ENCODE measurements at regions not wholly inside any gene's neighbourhood (a gene's known extent, or its start where the extent isn't known, plus 50 kb on each side); places are given as distances from the start of the nearest gene placed in this dataset.
A peak's percentile ranks its signal among the peaks of the same experiment; 100 is the strongest.
"Not testable (repeated sequence)": the region's sequence is repeated elsewhere in the genome, so short reads cannot be mapped to it uniquely, and the experiment has no call there.

GRCh38 chrX:130531066-130531465 lies 129.3 kb downstream of the RBMX2 start:
- Mint-ChIP-seq H3K9me3 (no peaks in the 10 kb centered on the region), H3K4me3 (no peak overlapping the region), H3K27ac (no peak overlapping the region), H3K4me1 (no peaks in the 10 kb centered on the region), H3K27me3 (peaks cover 17% of the 10 kb centered on the region), H3K36me3 (no peaks in the 10 kb centered on the region)
- no peak for ATAC-seq

- H3K36me3 Mint-ChIP-seq = no peaks in the 10 kb centered on the region
- no peaks in the 10 kb centered on the region for H3K9me3 Mint-ChIP-seq
- no peaks in the 10 kb centered on the region for H3K27me3 Mint-ChIP-seq
- no peak overlapping the region for H3K27ac Mint-ChIP-seq
- ATAC-seq = no peak
- no peaks in the 10 kb centered on the region for H3K4me1 Mint-ChIP-seq
- no peak overlapping the region for H3K4me3 Mint-ChIP-seq
Measured at GRCh38 chrX:130539721-130540321, 138.0 kb downstream of the RBMX2 start.

GRCh38 chrX:130543603-130544325 lies 142.0 kb downstream of the RBMX2 start:
- H3K4me1 Mint-ChIP-seq = no peaks in the 10 kb centered on the region
- no peak for ATAC-seq
- H3K4me3 Mint-ChIP-seq = no peak overlapping the region
- H3K27me3 Mint-ChIP-seq = no peaks in the 10 kb centered on the region
- H3K36me3 Mint-ChIP-seq = no peaks in the 10 kb centered on the region
- H3K9me3 Mint-ChIP-seq = no peaks in the 10 kb centered on the region
- no peak overlapping the region for H3K27ac Mint-ChIP-seq

GRCh38 chrX:130545796-130546195 lies 144.0 kb downstream of the RBMX2 start:
- ATAC-seq = no peak
- peaks cover 13% of the 10 kb centered on the region for H3K4me1 Mint-ChIP-seq
- no peaks in the 10 kb centered on the region for H3K9me3 Mint-ChIP-seq
- no peaks in the 10 kb centered on the region for H3K36me3 Mint-ChIP-seq
- no peak overlapping the region for H3K4me3 Mint-ChIP-seq
- H3K27ac Mint-ChIP-seq = no peak overlapping the region
- no peaks in the 10 kb centered on the region for H3K27me3 Mint-ChIP-seq

GRCh38 chrX:130549382-130549781 lies 147.6 kb downstream of the RBMX2 start:
- not testable (repeated sequence) for H3K27ac Mint-ChIP-seq, H3K36me3 Mint-ChIP-seq, ATAC-seq, H3K9me3 Mint-ChIP-seq, H3K4me3 Mint-ChIP-seq, H3K27me3 Mint-ChIP-seq
- peaks cover 37% of the 10 kb centered on the region for H3K4me1 Mint-ChIP-seq

- peaks cover 37% of the 10 kb centered on the region for H3K4me1 Mint-ChIP-seq
- no peak overlapping the region for H3K4me3 Mint-ChIP-seq
- no peaks in the 10 kb centered on the region for H3K27me3 Mint-ChIP-seq
- no peaks in the 10 kb centered on the region for H3K9me3 Mint-ChIP-seq
- ATAC-seq = no peak
- no peaks in the 10 kb centered on the region for H3K36me3 Mint-ChIP-seq
- H3K27ac Mint-ChIP-seq = no peak overlapping the region
Measured at GRCh38 chrX:130550351-130550750, 148.6 kb downstream of the RBMX2 start.

DNA sequence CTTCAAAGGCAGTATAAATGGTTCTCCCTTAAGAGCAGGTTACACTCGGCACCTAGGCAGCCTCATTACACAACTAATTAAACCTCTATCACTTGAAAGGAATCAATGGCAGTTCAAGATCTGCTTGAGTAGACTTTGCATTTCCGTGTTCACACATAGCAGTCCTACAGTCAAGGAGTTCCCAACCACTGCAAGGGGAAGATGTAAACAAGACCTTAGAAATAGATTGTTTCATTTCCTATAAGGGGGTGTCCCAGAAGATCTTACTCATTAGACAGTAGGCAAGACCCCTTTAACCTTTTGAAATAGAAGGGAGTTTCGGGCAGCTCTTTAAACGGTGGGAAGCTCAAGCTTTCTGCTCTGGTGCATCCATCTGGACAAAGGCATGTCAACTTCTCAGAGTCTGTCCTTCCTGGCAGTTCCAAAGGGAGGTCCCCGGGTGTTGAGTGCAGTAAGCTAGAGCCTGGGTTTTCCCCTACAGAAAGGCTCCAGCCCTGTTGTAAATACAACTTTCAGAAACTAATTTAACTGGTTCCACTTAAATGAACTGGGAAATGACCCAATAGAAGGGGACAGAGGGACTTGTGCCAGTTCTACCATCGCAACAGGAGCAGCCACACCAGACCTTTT lies 150.8 kb downstream of the RBMX2 start:
- Mint-ChIP-seq H3K4me3 (no peak overlapping the region), H3K27me3 (no peaks in the 10 kb centered on the region), H3K27ac (no peak overlapping the region), H3K36me3 (no peaks in the 10 kb centered on the region), H3K9me3 (no peaks in the 10 kb centered on the region), H3K4me1 (peaks cover 37% of the 10 kb centered on the region)
- ATAC-seq = peak; percentile 85

GRCh38 chrX:130555341-130555740 lies 153.6 kb downstream of the RBMX2 start:
- H3K4me3 Mint-ChIP-seq = no peak overlapping the region
- no peaks in the 10 kb centered on the region for H3K36me3 Mint-ChIP-seq
- H3K27ac Mint-ChIP-seq = no peak overlapping the region
- H3K4me1 Mint-ChIP-seq = peaks cover 29% of the 10 kb centered on the region
- no peaks in the 10 kb centered on the region for H3K9me3 Mint-ChIP-seq
- no peaks in the 10 kb centered on the region for H3K27me3 Mint-ChIP-seq
- no peak for ATAC-seq

DNA sequence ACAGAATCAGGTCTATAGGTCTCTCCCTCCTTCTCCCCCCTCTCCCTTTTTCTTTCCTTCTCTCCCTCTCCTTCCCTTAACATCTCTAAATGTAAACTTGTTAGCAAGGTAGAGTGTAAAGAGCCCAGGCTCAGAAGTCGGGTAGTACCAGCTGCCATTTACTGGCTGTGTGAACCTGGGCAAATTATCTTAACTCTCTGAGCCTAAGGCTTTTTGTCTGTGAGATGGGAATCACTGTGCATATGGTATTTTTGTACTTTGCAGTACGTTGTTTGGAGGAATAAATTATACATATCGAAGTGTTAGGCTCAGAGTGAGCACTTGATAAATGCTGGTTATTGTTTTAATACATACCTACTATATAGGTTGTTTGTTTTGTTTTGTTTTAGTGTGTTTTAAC lies 154.0 kb downstream of the RBMX2 start:
- Mint-ChIP-seq H3K9me3 (no peaks in the 10 kb centered on the region), H3K27me3 (no peaks in the 10 kb centered on the region), H3K4me3 (no peak overlapping the region), H3K36me3 (no peaks in the 10 kb centered on the region), H3K4me1 (peaks cover 24% of the 10 kb centered on the region), H3K27ac (no peak overlapping the region)
- ATAC-seq = no peak

- Mint-ChIP-seq H3K9me3 (no peaks in the 10 kb centered on the region), H3K36me3 (no peaks in the 10 kb centered on the region), H3K4me3 (no peak overlapping the region), H3K27me3 (no peaks in the 10 kb centered on the region), H3K4me1 (peaks cover 17% of the 10 kb centered on the region), H3K27ac (no peak overlapping the region)
- no peak for ATAC-seq
Measured at GRCh38 chrX:130556951-130557350, 155.2 kb downstream of the RBMX2 start.

GRCh38 chrX:130560544-130560943 lies 158.8 kb downstream of the RBMX2 start:
- no peak for ATAC-seq
- no peaks in the 10 kb centered on the region for H3K36me3 Mint-ChIP-seq

DNA sequence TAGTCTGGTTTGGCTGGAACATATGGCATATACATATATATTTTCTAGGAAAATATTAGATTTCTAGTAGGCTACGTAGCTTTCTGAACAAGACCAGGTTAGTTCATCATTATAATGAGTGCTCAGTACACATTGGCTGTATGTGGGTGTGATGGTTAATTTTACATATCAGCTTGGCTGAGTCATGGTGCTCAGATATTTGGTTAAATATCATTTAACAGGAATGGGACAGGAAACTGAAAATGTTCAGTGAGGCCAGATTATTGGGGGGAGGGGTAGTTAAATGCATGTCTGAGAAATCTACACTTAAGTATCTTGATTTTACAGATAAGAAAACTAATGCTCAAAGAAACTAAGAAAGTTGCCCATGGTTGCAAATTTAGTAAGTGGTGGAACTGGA lies 160.1 kb downstream of the RBMX2 start:
- H3K4me3 Mint-ChIP-seq = no peak overlapping the region
- no peaks in the 10 kb centered on the region for H3K36me3 Mint-ChIP-seq
- no peak for ATAC-seq
- no peaks in the 10 kb centered on the region for H3K27me3 Mint-ChIP-seq
- no peaks in the 10 kb centered on the region for H3K4me1 Mint-ChIP-seq
- peaks cover 4% of the 10 kb centered on the region for H3K9me3 Mint-ChIP-seq
- no peak overlapping the region for H3K27ac Mint-ChIP-seq

More at GRCh38 chrX:130560544-130560943, 158.8 kb downstream of the RBMX2 start:
- Mint-ChIP-seq H3K27me3 (no peaks in the 10 kb centered on the region), H3K9me3 (peaks cover 4% of the 10 kb centered on the region), H3K27ac (no peak overlapping the region), H3K4me3 (no peak overlapping the region), H3K4me1 (no peaks in the 10 kb centered on the region)

DNA sequence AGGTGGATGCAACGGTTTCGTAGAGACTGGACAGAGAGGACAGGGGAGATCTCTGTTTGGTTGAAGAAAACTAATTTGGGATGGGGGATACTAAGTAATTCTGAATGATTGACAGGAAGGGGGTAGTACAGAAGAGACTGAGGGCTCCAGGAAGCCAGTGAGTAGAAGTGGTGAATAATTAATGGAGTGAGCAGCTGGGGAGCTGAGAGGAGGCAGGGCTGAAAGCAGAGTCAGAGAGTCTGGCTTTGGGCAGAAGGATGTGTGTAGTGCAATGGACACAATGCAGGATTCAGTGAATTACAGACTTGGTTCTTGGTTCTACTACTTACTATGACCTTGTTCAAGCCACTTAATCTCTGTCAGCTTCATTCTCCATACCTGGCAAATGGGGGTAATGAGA lies 161.7 kb downstream of the RBMX2 start:
- no peaks in the 10 kb centered on the region for H3K4me1 Mint-ChIP-seq
- peaks cover 4% of the 10 kb centered on the region for H3K9me3 Mint-ChIP-seq
- no peaks in the 10 kb centered on the region for H3K36me3 Mint-ChIP-seq
- no peak for ATAC-seq
- H3K4me3 Mint-ChIP-seq = no peak overlapping the region
- H3K27ac Mint-ChIP-seq = no peak overlapping the region
- H3K27me3 Mint-ChIP-seq = no peaks in the 10 kb centered on the region

DNA sequence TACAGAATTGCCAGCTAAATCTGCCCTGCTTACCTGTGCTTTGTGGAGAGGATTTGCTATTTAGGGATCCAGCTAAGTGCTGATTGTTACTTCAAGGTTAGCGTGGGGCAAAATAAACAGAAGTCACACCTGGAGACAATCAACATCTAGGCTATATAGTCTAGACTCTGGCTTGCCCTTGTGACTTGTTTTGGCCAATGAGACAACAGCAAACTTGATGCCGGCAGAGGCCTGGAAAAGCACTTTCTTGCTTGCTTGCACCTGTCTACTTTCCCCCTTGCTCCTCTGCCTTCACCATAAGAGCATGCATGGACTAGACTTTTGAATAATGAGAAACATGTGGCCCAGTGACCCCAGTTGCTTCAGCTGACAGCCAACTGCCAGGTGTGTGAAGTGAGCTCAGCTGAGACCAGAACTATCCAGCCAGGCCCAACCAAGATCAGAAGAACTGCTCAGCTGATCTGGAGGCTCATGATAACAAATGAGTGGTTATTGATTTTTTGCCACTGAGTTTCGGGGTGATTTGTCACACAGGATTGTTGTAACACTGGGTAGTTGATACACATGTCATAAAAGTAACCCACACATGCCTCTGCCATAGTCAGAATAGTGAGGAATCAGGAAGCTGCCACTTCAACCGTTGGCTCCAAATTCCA lies 164.4 kb downstream of the RBMX2 start:
- Mint-ChIP-seq H3K4me3 (no peak overlapping the region), H3K27ac (no peak overlapping the region), H3K27me3 (no peaks in the 10 kb centered on the region), H3K36me3 (no peaks in the 10 kb centered on the region), H3K4me1 (no peaks in the 10 kb centered on the region), H3K9me3 (peaks cover 4% of the 10 kb centered on the region)
- ATAC-seq = no peak

- ATAC-seq, H3K27ac Mint-ChIP-seq, H3K36me3 Mint-ChIP-seq, H3K4me1 Mint-ChIP-seq, H3K27me3 Mint-ChIP-seq, H3K9me3 Mint-ChIP-seq, H3K4me3 Mint-ChIP-seq: not testable (repeated sequence)
Measured at GRCh38 chrX:130573030-130573429, 171.2 kb downstream of the RBMX2 start.
